CD4-positive, alpha-beta T cell (primary cell): ENCODE measurements at regions not wholly inside any gene's neighbourhood (a gene's known extent, or its start where the extent isn't known, plus 50 kb on each side); places are given as distances from the start of the nearest gene placed in this dataset.

ENCODE experiments used
- ATAC-seq: fragments of 200-7000 bp; cut with Tn5 transposase; one replicate; pipeline ENCODE4 v1.10.0; 2022; ENCODE audit warnings: mild to moderate bottlenecking; ENCODE audit not compliant: poor library complexity
- CTCF ChIA-PET: fragments of 350-600 bp; sonication (Branson Sonifier 250); formaldehyde crosslinking; loops from one replicate; lab custom pipeline; 2021; ENCODE audit warnings: antibody characterized with exemption, inconsistent platforms; lab: Charles Lee
- POLR2A ChIA-PET: fragments of 350-600 bp; sonication (Branson Sonifier 250); formaldehyde crosslinking; loops from one replicate; lab custom pipeline; 2021; ENCODE audit warnings: antibody characterized with exemption, inconsistent platforms; lab: Charles Lee
- DNase-seq, 14 experiments: peaks; one replicate each; pipeline ENCODE4 v3.0.0-alpha.2; 2013 to 2020; ENCODE audit warnings: mixed read lengths in 2 of 14
- H3K27ac ChIP-seq, 2 donors: one replicate each; pipeline versions ENCODE4 v1.5.1 to v1.7.0; 2013; ENCODE audit warnings: low read length in 2 of 2, low read depth in 1 of 2, mild to moderate bottlenecking in 1 of 2
- H3K27me3 ChIP-seq, 2 experiments: 1 replicate in 1 of 2; 2 replicates in 1 of 2; pipeline versions ENCODE4 v1.6.1 to v1.7.0; 2013; ENCODE audit warnings: low read length in 2 of 2, control low read depth in 1 of 2, mild to moderate bottlenecking in 1 of 2, moderate library complexity in 1 of 2; ENCODE audit not compliant: insufficient read depth in 2 of 2, control insufficient read depth in 1 of 2
- H3K36me3 ChIP-seq: one replicate; pipeline ENCODE4 v1.6.1; 2013; ENCODE audit warnings: low read length, control low read depth; ENCODE audit not compliant: insufficient read depth
- H3K4me1 ChIP-seq: one replicate; pipeline ENCODE4 v1.6.1; 2013; ENCODE audit warnings: low read length, control low read depth; ENCODE audit not compliant: insufficient read depth
- H3K4me3 ChIP-seq: one replicate; pipeline ENCODE4 v1.5.1; 2013; ENCODE audit warnings: mild to moderate bottlenecking, low read length, moderate library complexity
- H3K9me3 ChIP-seq, 2 experiments: 1 replicate in 1 of 2; 2 replicates in 1 of 2; pipeline versions ENCODE4 v1.6.1 to v1.7.0; 2013; ENCODE audit warnings: low read length in 2 of 2, mild to moderate bottlenecking in 2 of 2, control low read depth in 1 of 2, moderate library complexity in 1 of 2; ENCODE audit not compliant: control insufficient read depth in 1 of 2, insufficient read depth in 1 of 2
- H3K27ac Mint-ChIP-seq: one replicate; pipeline ENCODE4 v1.8.0; 2020; ENCODE audit warnings: mixed read lengths
- H3K27me3 Mint-ChIP-seq: one replicate; pipeline ENCODE4 v1.8.0; 2021; ENCODE audit warnings: mixed read lengths
- H3K36me3 Mint-ChIP-seq: one replicate; pipeline ENCODE4 v1.8.0; 2021; ENCODE audit warnings: low read depth, mixed read lengths
- H3K4me1 Mint-ChIP-seq: one replicate; pipeline ENCODE4 v1.8.0; 2021; ENCODE audit warnings: low read depth, mixed read lengths
- H3K4me3 Mint-ChIP-seq: one replicate; pipeline ENCODE4 v1.8.0; 2020; ENCODE audit warnings: mild to moderate bottlenecking, mixed read lengths
- H3K9me3 Mint-ChIP-seq: one replicate; pipeline ENCODE4 v1.8.0; 2020; ENCODE audit warnings: mixed read lengths
- CTCF ChIP-seq: fragments of 200-600 bp; IDR thresholded peaks from one replicate; pipeline ENCODE4 v1.8.0; 2022; ENCODE audit warnings: antibody characterized with exemption, mild to moderate bottlenecking
- intact Hi-C, 2 experiments: fragments of 100-400 bp; cut with DNase I in 1 of 2; cut with micrococcal nuclease in 1 of 2; formaldehyde crosslinking; loops; one replicate each; pipeline versions ENCODE4 v1.15.1 to v1.9.0; 2023 to 2025; cut with DNase I, micrococcal nuclease

DNA sequence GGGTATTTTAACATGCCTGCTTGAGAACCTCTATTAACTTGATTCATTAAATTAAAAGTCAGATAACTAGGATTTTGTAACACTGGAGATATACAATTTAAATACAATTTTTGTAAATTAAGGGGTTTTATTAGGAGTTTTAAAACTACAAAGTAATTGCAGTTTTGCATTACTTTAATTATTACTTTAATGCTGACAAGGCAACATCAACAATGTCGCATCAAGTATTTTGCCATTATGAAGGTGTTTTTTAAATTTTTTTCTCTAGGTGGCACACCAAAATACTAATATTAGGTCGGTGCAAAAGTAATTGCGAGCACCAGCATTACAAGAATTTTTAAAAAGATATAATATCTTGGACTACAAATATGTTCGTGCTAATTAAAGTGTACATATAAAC lies 513.4 kb downstream of the ANKRD7 start:
- no peaks in the 10 kb centered on the region for H3K36me3 ChIP-seq

DNA sequence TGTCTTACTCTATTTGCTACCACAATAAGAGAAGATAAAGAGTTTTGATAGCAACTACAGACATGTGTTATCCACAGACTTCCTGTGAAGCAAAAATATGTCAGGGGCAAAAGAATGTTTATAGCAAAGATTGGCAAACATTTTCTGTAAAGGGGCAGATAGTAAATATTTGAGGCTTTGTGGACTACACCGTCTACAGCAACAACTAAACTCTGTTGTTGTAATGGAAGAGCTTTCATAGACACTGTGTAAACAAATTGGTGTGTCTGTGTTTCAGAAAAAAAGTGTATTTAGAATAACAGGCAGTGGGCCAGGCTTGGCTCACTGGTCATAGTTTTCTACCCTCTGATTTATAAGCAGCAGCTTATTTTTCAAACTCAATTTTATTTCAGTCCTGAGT lies 521.4 kb downstream of the ANKRD7 start:
- CTCF ChIA-PET: no interaction called here
- H3K27ac ChIP-seq: no peak overlapping the region
- Mint-ChIP-seq H3K4me3 (no peak overlapping the region), H3K9me3 (no peaks in the 10 kb centered on the region), H3K27me3 (no peaks in the 10 kb centered on the region), H3K36me3 (no peaks in the 10 kb centered on the region), H3K27ac (no peak overlapping the region), H3K4me1 (no peaks in the 10 kb centered on the region)
- DNase-seq: no peak
- peaks cover 0 to 6% of the 10 kb centered on the region in 2 experiments for H3K9me3 ChIP-seq
- no peak overlapping the region for H3K4me3 ChIP-seq
- no peak for ATAC-seq
- intact Hi-C loops: no loop called here
- no peaks in the 10 kb centered on the region for H3K36me3 ChIP-seq
- POLR2A ChIA-PET: no interaction called here
- H3K27me3 ChIP-seq: no peaks in the 10 kb centered on the region
- H3K4me1 ChIP-seq: no peaks in the 10 kb centered on the region
- TF ChIP-seq CTCF: no peak

More for the DNA sequence above, 513.4 kb downstream of the ANKRD7 start:
- H3K27ac ChIP-seq: no peak overlapping the region
- Mint-ChIP-seq H3K27ac (no peak overlapping the region), H3K36me3 (no peaks in the 10 kb centered on the region), H3K4me3 (no peak overlapping the region), H3K4me1 (no peaks in the 10 kb centered on the region), H3K9me3 (no peaks in the 10 kb centered on the region), H3K27me3 (no peaks in the 10 kb centered on the region)
- H3K9me3 ChIP-seq: no peaks in the 10 kb centered on the region
- intact Hi-C loops: no loop called here
- no peaks in the 10 kb centered on the region for H3K27me3 ChIP-seq
- TF ChIP-seq CTCF: no peak
- ATAC-seq (no peak), DNase-seq (no peak)
- ChIA-PET POLR2A (no interaction called here), CTCF (no interaction called here)
- H3K4me3 ChIP-seq: no peak overlapping the region
- no peaks in the 10 kb centered on the region for H3K4me1 ChIP-seq

- intact Hi-C loops: no loop called here
- Histone ChIP-seq H3K4me3 (no peak overlapping the region), H3K36me3 (no peaks in the 10 kb centered on the region), H3K9me3 (peaks cover 0 to 6% of the 10 kb centered on the region in 2 experiments), H3K27me3 (no peaks in the 10 kb centered on the region), H3K27ac (no peak overlapping the region), H3K4me1 (no peaks in the 10 kb centered on the region)
- no peak overlapping the region for H3K4me3 Mint-ChIP-seq
- ChIA-PET POLR2A (no interaction called here), CTCF (no interaction called here)
- no peaks in the 10 kb centered on the region for H3K9me3 Mint-ChIP-seq
- H3K36me3 Mint-ChIP-seq: no peaks in the 10 kb centered on the region
- H3K27ac Mint-ChIP-seq: no peak overlapping the region
- no peak for DNase-seq
- H3K27me3 Mint-ChIP-seq: no peaks in the 10 kb centered on the region
- ATAC-seq: no peak
- no peaks in the 10 kb centered on the region for H3K4me1 Mint-ChIP-seq
- no peak for TF ChIP-seq CTCF
Measured at GRCh38 chr7:118747473-118747872, 523.0 kb downstream of the ANKRD7 start.
